Esophagus muscularis mucosa (tissue), 3 donors: ENCODE measurements at regions not wholly inside any gene's neighbourhood (a gene's known extent, or its start where the extent isn't known, plus 50 kb on each side); places are given as distances from the start of the nearest gene placed in this dataset.

Experiments
- CTCF ChIP-seq, 3 experiments: fragments of 200-600 bp in 2 of 3; fragments of 450-650 bp in 1 of 3; sonication (generic) in 2 of 3; IDR thresholded peaks; one replicate each; pipeline ENCODE4 v1.5.1; 2017 to 2019; ENCODE audit warnings: antibody characterized with exemption in 3 of 3, mild to moderate bottlenecking in 2 of 3, moderate library complexity in 1 of 3
- POLR2A ChIP-seq: fragments of 450-650 bp; IDR thresholded peaks from one replicate; pipeline ENCODE4 v1.6.1; 2017; ENCODE audit warnings: antibody characterized with exemption, moderate library complexity, mild to moderate bottlenecking, low read depth

GRCh38 chr3:10688126-10688525, 127.9 kb upstream of the SLC6A11 start:
- TF ChIP-seq CTCF (IDR thresholded peaks at IDR 0.05) (no peak), POLR2A (no peak)
